RWPE2 (cell line): ENCODE measurements at regions not wholly inside any gene's neighbourhood (a gene's known extent, or its start where the extent isn't known, plus 50 kb on each side); places are given as distances from the start of the nearest gene placed in this dataset.

ENCODE experiments used
- ATAC-seq: fragments of 200-7000 bp; cut with Tn5 transposase; 3 replicates; pipeline ENCODE4 v1.9.1; 2021; ENCODE audit warnings: low read depth
- DNase-seq: peaks from one replicate; pipeline ENCODE4 v3.0.0-alpha.2; 2020; ENCODE audit warnings: low spot score
- H3K27ac ChIP-seq: fragments of 450-650 bp; 2 replicates; pipeline ENCODE4 v1.5.1; 2017; ENCODE audit warnings: mild to moderate bottlenecking; ENCODE audit not compliant: poor library complexity, severe bottlenecking
- H3K27me3 ChIP-seq: fragments of 250-450 bp; sonication (Bioruptor Pico); 2 replicates; pipeline ENCODE4 v1.5.1; 2021; ENCODE audit warnings: mild to moderate bottlenecking, moderate library complexity; ENCODE audit not compliant: insufficient read depth, poor library complexity, severe bottlenecking
- H3K36me3 ChIP-seq: fragments of 250-450 bp; sonication (Bioruptor Pico); 2 replicates; pipeline ENCODE4 v1.5.1; 2020; ENCODE audit warnings: low read depth, mild to moderate bottlenecking, moderate library complexity
- H3K4me1 ChIP-seq: fragments of 250-450 bp; sonication (Bioruptor Pico); 2 replicates; pipeline ENCODE4 v1.5.1; 2021; ENCODE audit warnings: mild to moderate bottlenecking, moderate library complexity; ENCODE audit not compliant: insufficient read depth, poor library complexity, severe bottlenecking
- H3K4me3 ChIP-seq: fragments of 250-450 bp; sonication (Bioruptor Pico); 2 replicates; pipeline ENCODE4 v1.5.1; 2021; ENCODE audit warnings: mild to moderate bottlenecking, moderate library complexity; ENCODE audit not compliant: severe bottlenecking
- H3K9me3 ChIP-seq: fragments of 250-450 bp; sonication (Bioruptor Pico); 2 replicates; pipeline ENCODE4 v1.5.1; 2021; ENCODE audit warnings: mild to moderate bottlenecking, moderate library complexity; ENCODE audit not compliant: severe bottlenecking
- TF ChIP-seq, protein P1 (sequence below): fragments of 450-650 bp; IDR thresholded peaks from one replicate; pipeline ENCODE4 v1.5.1; 2017; ENCODE audit warnings: mild to moderate bottlenecking, moderate library complexity; ENCODE audit not compliant: poor library complexity, severe bottlenecking

DNA sequence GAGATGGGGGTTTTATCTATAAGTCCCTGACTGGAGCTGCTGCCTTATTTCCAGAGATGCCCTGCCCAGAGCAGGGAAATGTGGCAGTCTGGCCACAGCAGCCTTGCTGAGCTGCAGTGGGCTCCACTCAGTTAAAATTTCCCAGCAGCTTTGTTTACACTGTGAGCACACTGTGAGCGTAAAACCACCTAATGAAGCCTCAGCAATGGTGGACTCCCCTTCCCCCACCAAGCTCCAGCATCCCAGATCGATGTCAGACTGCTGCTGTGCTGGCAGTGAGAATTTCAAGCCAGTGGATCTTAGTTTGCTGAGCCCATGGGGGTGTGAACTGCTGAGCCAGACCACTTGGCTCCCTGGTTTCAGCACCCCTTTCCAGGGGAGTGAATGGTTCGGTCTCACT lies 208.7 kb upstream of the RAI14 start:
- Histone ChIP-seq H3K27me3 (peaks cover 13% of the 10 kb centered on the region), H3K4me3 (no peak overlapping the region), H3K9me3 (no peaks in the 10 kb centered on the region), H3K27ac (no peak overlapping the region), H3K4me1 (no peaks in the 10 kb centered on the region), H3K36me3 (no peaks in the 10 kb centered on the region)
- no peak for DNase-seq
- TF ChIP-seq, protein P1, sequence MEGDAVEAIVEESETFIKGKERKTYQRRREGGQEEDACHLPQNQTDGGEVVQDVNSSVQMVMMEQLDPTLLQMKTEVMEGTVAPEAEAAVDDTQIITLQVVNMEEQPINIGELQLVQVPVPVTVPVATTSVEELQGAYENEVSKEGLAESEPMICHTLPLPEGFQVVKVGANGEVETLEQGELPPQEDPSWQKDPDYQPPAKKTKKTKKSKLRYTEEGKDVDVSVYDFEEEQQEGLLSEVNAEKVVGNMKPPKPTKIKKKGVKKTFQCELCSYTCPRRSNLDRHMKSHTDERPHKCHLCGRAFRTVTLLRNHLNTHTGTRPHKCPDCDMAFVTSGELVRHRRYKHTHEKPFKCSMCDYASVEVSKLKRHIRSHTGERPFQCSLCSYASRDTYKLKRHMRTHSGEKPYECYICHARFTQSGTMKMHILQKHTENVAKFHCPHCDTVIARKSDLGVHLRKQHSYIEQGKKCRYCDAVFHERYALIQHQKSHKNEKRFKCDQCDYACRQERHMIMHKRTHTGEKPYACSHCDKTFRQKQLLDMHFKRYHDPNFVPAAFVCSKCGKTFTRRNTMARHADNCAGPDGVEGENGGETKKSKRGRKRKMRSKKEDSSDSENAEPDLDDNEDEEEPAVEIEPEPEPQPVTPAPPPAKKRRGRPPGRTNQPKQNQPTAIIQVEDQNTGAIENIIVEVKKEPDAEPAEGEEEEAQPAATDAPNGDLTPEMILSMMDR = no peak
- ATAC-seq = no peak

DNA sequence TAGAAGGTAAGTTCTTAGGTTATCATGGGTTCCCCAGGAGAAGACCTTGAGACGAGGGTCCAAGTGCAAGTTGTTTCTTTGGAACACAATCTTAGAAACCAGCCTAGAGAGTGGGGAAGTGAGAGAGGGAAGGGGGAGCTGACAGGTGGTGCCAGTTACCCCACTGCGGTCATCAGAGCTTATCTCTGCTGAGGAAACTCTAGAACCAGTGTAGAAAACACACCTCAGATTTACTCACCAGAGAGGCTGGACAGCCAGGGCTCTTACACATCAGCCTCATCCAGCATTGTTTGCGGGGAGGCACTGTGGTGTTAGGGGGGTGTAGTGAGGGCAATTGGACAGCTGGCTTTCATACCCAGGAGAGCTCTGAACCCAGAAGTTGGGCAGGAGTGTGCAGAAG lies 206.5 kb upstream of the RAI14 start:
- Histone ChIP-seq H3K27me3 (peaks cover 13% of the 10 kb centered on the region), H3K27ac (no peak overlapping the region), H3K4me3 (no peak overlapping the region), H3K4me1 (no peaks in the 10 kb centered on the region), H3K36me3 (no peaks in the 10 kb centered on the region), H3K9me3 (no peaks in the 10 kb centered on the region)
- ATAC-seq (no peak), DNase-seq (no peak)
- TF ChIP-seq, protein P1 = no peak

DNA sequence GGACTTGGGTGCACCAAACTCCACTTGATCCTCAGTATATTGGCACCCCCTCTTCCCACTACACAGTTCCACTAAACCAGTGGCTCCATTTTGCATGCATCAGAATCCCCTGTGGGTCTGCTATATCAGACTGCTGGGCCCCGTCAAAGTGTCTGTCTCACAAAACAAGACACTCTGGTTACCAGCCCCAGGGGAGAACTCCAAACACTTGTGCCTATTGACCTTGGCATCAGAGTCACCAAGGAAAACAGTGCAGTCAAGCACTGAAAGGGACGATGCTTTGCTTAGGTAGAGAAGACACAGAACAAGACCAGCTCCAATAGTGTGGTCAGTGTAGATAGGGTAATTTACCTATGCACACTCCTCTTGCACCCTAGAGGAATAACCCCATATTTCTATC lies 205.8 kb upstream of the RAI14 start:
- Histone ChIP-seq H3K4me1 (no peaks in the 10 kb centered on the region), H3K27ac (no peak overlapping the region), H3K4me3 (no peak overlapping the region), H3K36me3 (no peaks in the 10 kb centered on the region), H3K9me3 (no peaks in the 10 kb centered on the region), H3K27me3 (peaks cover 8% of the 10 kb centered on the region)
- ATAC-seq = no peak
- TF ChIP-seq, protein P1 = no peak
- no peak for DNase-seq

DNA sequence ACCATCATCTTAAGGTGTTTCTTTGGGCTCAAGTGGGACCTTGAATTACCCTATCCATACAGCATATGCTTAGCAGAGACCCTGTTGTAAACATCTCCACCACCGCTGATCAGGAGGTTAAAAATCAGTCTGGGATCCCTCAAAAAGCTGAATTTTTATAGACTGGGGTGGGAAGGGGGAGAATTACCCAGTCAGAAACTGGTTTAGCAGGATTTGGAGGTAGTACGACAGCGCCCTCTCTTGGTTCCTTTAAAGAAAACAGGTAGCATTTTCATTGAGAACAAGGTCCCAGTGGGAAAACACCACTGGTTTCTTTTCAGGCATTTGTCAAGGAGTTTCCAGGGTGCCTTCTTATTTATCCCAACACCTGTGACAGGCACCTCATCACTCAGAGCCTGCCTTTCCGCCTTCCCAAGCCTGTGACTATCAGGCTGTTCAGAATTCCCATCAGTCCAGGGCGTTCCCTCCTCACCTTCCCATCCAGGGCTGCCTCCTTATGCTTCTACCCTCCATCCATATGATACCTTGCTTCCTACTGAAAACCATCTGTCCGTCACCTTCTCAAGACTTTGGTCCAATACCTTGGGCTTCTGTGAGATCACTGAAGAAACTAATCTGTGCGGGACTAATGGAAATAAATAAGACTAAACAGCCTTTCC lies 203.8 kb upstream of the RAI14 start:
- Histone ChIP-seq H3K36me3 (no peaks in the 10 kb centered on the region), H3K9me3 (no peaks in the 10 kb centered on the region), H3K27me3 (peaks cover 4% of the 10 kb centered on the region), H3K4me1 (no peaks in the 10 kb centered on the region), H3K4me3 (no peak overlapping the region), H3K27ac (no peak overlapping the region)
- TF ChIP-seq, protein P1 = peak; percentile 32
- ATAC-seq = no peak
- DNase-seq = no peak

DNA sequence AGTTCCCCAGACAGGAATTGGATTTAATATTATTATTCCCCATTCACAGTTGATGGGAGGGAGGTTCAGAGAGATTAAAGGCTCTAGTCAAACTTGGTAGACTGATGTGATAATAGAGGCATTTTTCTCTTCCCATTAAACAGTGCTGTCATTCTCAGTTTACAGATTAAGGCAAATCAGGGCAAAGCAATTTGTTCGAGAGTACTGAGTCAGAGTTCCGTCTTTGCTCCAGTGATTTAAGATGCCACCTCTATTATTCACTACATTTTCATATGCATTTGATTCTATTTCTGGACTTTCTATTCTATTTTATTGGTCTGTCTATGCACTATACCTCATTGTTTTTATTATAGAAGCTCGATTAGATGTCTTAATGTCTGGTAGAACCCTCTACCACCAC lies 201.0 kb upstream of the RAI14 start:
- TF ChIP-seq, protein P1 = no peak
- Histone ChIP-seq H3K4me3 (no peak overlapping the region), H3K27ac (no peak overlapping the region), H3K36me3 (no peaks in the 10 kb centered on the region), H3K4me1 (no peaks in the 10 kb centered on the region), H3K9me3 (peaks cover 4% of the 10 kb centered on the region), H3K27me3 (no peaks in the 10 kb centered on the region)
- no peak for DNase-seq
- ATAC-seq = no peak
